ENCODE measurements at regions not wholly inside any gene's neighbourhood (a gene's known extent, or its start where the extent isn't known, plus 50 kb on each side); places are given as distances from the start of the nearest gene placed in this dataset.

DNA sequence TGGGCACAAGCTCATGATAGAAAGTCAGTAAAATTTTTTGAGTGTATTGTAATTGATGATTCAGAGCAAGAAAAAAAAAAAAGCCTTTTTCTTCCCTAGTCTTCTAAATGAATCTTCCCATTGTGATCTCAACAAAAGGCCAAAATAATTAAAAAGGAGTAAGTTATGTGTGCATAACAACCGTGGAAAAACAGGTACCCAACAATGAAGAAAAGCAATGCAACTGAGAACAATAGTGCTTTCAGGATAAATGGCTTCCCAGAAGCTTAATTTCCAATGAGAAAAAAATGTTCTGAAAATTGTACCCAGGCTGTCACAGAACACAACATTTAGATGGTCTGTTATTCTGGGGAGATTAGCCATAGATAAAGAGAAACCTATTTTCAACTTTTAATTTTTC is 399.0 kb upstream of the AGA start:
- no TSS peak for BruUV-seq (replicated peaks)
- TF ChIP-seq, protein P1, sequence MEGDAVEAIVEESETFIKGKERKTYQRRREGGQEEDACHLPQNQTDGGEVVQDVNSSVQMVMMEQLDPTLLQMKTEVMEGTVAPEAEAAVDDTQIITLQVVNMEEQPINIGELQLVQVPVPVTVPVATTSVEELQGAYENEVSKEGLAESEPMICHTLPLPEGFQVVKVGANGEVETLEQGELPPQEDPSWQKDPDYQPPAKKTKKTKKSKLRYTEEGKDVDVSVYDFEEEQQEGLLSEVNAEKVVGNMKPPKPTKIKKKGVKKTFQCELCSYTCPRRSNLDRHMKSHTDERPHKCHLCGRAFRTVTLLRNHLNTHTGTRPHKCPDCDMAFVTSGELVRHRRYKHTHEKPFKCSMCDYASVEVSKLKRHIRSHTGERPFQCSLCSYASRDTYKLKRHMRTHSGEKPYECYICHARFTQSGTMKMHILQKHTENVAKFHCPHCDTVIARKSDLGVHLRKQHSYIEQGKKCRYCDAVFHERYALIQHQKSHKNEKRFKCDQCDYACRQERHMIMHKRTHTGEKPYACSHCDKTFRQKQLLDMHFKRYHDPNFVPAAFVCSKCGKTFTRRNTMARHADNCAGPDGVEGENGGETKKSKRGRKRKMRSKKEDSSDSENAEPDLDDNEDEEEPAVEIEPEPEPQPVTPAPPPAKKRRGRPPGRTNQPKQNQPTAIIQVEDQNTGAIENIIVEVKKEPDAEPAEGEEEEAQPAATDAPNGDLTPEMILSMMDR (IDR thresholded peaks at IDR 0.05; ENCODE audit: unreplicated experiment) = no peak
- Mint-ChIP-seq H3K36me3 (ENCODE audit: insufficient read depth, unreplicated experiment) (no peaks in the 10 kb centered on the region), H3K4me1 (ENCODE audit: insufficient read depth, unreplicated experiment) (no peaks in the 10 kb centered on the region), H3K27me3 (ENCODE audit: insufficient read depth, unreplicated experiment) (no peaks in the 10 kb centered on the region), H3K9me3 (ENCODE audit: unreplicated experiment) (no peaks in the 10 kb centered on the region), H3K4me3 (ENCODE audit: unreplicated experiment) (no peak overlapping the region), H3K27ac (ENCODE audit: low read depth, unreplicated experiment) (no peak overlapping the region)
- POLR2A ChIA-PET = interaction anchor here (0.7 kb wide), 1 partner anchor 1939 kb away, joined by 4 read pairs; no protein-coding TSS in a partner anchor
- DNase-seq (ENCODE audit: unreplicated experiment) = no peak
- CTCF ChIA-PET = no interaction called here
- intact Hi-C loops (cut with micrococcal nuclease) = no loop called here

GRCh38 chr4:177853229-177853628 is 411.0 kb upstream of the AGA start:
- H3K4me1 Mint-ChIP-seq (ENCODE audit: insufficient read depth, unreplicated experiment) = no peaks in the 10 kb centered on the region
- TF ChIP-seq, protein P1 (IDR thresholded peaks at IDR 0.05; ENCODE audit: unreplicated experiment) = no peak
- ChIA-PET POLR2A (no interaction called here), CTCF (no interaction called here)
- no peaks in the 10 kb centered on the region for H3K36me3 Mint-ChIP-seq (ENCODE audit: insufficient read depth, unreplicated experiment)
- no peaks in the 10 kb centered on the region for H3K9me3 Mint-ChIP-seq (ENCODE audit: unreplicated experiment)
- no peak overlapping the region for H3K27ac Mint-ChIP-seq (ENCODE audit: low read depth, unreplicated experiment)
- intact Hi-C loops (cut with micrococcal nuclease) = no loop called here
- DNase-seq (ENCODE audit: unreplicated experiment) = no peak
- BruUV-seq (replicated peaks) = no TSS peak
- no peak overlapping the region for H3K4me3 Mint-ChIP-seq (ENCODE audit: unreplicated experiment)
- no peaks in the 10 kb centered on the region for H3K27me3 Mint-ChIP-seq (ENCODE audit: insufficient read depth, unreplicated experiment)

DNA sequence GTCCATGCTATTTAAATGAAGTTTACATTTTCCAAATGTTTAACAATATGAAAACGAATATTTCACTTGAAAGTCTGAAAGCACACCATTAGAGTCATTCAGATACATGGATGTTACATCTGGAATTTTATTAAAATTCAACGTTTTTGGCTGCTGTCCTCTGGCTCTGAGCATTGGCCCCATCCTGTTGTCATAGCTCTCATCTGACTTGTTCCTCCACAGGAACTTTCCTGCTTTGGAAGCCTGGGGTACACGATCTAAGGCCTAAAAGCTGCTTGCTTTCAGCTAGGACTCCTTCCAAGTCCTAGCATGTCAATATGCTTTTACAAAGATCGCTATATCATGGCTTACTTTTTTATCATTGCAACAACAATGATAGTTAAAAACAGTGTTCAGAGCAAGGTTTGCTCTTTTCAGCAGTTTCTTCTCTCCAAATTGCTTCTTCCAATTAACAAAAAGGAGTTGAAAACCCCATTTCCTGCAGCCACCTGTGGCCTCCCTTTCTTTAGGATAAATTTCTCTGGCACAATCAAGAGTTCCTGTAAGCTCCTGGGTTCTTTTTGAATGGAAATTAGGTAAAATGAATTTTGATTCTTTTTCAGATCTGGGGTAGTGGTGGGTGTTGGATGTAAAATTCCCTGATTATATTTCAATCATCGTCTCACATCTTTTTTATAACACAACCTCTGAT is 413.4 kb upstream of the AGA start:
- no peak overlapping the region for H3K4me3 Mint-ChIP-seq (ENCODE audit: unreplicated experiment)
- BruUV-seq (replicated peaks) = no TSS peak
- H3K9me3 Mint-ChIP-seq (ENCODE audit: unreplicated experiment) = no peaks in the 10 kb centered on the region
- H3K27ac Mint-ChIP-seq (ENCODE audit: low read depth, unreplicated experiment) = no peak overlapping the region
- no peaks in the 10 kb centered on the region for H3K27me3 Mint-ChIP-seq (ENCODE audit: insufficient read depth, unreplicated experiment)
- no peaks in the 10 kb centered on the region for H3K4me1 Mint-ChIP-seq (ENCODE audit: insufficient read depth, unreplicated experiment)
- no peaks in the 10 kb centered on the region for H3K36me3 Mint-ChIP-seq (ENCODE audit: insufficient read depth, unreplicated experiment)
- TF ChIP-seq, protein P1 (IDR thresholded peaks at IDR 0.05; ENCODE audit: unreplicated experiment) = no peak
- ChIA-PET CTCF (no interaction called here), POLR2A (no interaction called here)
- no peak for DNase-seq (ENCODE audit: unreplicated experiment)
- intact Hi-C loops (cut with micrococcal nuclease) = no loop called here

- CTCF ChIA-PET = no interaction called here
- POLR2A ChIA-PET = no interaction called here
Observed at GRCh38 chr4:177860171-177860570, 417.9 kb upstream of the AGA start.

More at GRCh38 chr4:177860171-177860570, 417.9 kb upstream of the AGA start:
- no peaks in the 10 kb centered on the region for H3K4me1 Mint-ChIP-seq (ENCODE audit: insufficient read depth, unreplicated experiment)
- H3K4me3 Mint-ChIP-seq (ENCODE audit: unreplicated experiment) = no peak overlapping the region
- TF ChIP-seq, protein P1 (IDR thresholded peaks at IDR 0.05; ENCODE audit: unreplicated experiment) = no peak
- H3K27ac Mint-ChIP-seq (ENCODE audit: low read depth, unreplicated experiment) = no peak overlapping the region
- no TSS peak for BruUV-seq (replicated peaks)
- H3K36me3 Mint-ChIP-seq (ENCODE audit: insufficient read depth, unreplicated experiment) = no peaks in the 10 kb centered on the region
- peaks cover 2% of the 10 kb centered on the region for H3K9me3 Mint-ChIP-seq (ENCODE audit: unreplicated experiment)
- DNase-seq (ENCODE audit: unreplicated experiment) = no peak
- H3K27me3 Mint-ChIP-seq (ENCODE audit: insufficient read depth, unreplicated experiment) = no peaks in the 10 kb centered on the region
- intact Hi-C loops (cut with micrococcal nuclease) = no loop called here
